Bronchial epithelial cell (primary cell): ENCODE measurements at regions not wholly inside any gene's neighbourhood (a gene's known extent, or its start where the extent isn't known, plus 50 kb on each side); places are given as distances from the start of the nearest gene placed in this dataset.

Source experiments
- DNase-seq: peaks from one replicate; pipeline ENCODE4 v3.0.0-alpha.2; 2010; ENCODE audit warnings: low read depth
- FAIRE-seq: peaks from 2 replicates; lab custom pipeline; 2011; peaks lifted over from hg19 to GRCh38; lab: Jason Lieb, UNC
- H3K27me3 ChIP-seq: 2 replicates; pipeline ENCODE4 v1.5.1; 2011; ENCODE audit warnings: low read length; ENCODE audit not compliant: control insufficient read depth, insufficient read depth
- H3K36me3 ChIP-seq: 2 replicates; pipeline ENCODE4 v1.5.1; 2011; ENCODE audit warnings: low read length; ENCODE audit not compliant: control insufficient read depth, insufficient read depth
- H3K4me3 ChIP-seq: 2 replicates; pipeline ENCODE4 v1.5.1; 2011; ENCODE audit warnings: mild to moderate bottlenecking, low read depth, low read length, control low read depth
- TF ChIP-seq, protein P1 (sequence below): IDR thresholded peaks from 2 replicates; pipeline ENCODE4 v1.5.1; 2011; ENCODE audit warnings: mild to moderate bottlenecking, moderate library complexity, low read length, control low read depth, inconsistent platforms; ENCODE audit not compliant: insufficient read depth, severe bottlenecking

DNA sequence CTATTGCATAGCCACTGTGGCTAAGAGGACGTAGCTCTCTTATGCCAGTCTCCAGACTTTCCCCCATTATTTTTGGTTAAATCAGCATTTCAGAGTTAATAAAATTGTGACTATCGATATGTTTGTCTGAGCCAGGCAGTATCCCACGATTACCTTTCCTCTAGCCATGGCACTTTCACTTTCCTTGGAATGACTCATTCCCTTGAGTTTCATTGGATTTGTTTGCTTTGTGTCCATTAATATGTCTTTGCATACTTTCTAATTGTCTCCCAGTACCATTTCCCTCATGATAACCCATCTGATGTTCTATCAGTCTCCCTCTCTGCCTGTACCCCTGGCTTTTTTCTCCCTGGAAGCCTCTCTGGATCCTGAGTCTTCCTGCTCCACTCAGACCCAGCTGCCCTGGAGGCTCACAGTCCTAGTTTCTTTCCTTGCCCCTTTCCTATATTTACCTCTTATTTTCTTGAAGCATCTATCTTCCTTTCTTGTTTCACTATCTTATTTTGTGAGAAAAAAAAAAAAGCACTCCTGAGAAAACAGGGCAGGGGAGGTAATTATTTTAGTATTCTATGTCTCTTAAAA lies 126.1 kb downstream of the MTX2 start:
- H3K36me3 ChIP-seq, result no peaks in the 10 kb centered on the region
- H3K4me3 ChIP-seq, result no peak overlapping the region
- FAIRE-seq, result no peak
- no peaks in the 10 kb centered on the region for H3K27me3 ChIP-seq
- TF ChIP-seq, protein P1, sequence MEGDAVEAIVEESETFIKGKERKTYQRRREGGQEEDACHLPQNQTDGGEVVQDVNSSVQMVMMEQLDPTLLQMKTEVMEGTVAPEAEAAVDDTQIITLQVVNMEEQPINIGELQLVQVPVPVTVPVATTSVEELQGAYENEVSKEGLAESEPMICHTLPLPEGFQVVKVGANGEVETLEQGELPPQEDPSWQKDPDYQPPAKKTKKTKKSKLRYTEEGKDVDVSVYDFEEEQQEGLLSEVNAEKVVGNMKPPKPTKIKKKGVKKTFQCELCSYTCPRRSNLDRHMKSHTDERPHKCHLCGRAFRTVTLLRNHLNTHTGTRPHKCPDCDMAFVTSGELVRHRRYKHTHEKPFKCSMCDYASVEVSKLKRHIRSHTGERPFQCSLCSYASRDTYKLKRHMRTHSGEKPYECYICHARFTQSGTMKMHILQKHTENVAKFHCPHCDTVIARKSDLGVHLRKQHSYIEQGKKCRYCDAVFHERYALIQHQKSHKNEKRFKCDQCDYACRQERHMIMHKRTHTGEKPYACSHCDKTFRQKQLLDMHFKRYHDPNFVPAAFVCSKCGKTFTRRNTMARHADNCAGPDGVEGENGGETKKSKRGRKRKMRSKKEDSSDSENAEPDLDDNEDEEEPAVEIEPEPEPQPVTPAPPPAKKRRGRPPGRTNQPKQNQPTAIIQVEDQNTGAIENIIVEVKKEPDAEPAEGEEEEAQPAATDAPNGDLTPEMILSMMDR, result no peak
- DNase-seq, result peak; percentile 44

DNA sequence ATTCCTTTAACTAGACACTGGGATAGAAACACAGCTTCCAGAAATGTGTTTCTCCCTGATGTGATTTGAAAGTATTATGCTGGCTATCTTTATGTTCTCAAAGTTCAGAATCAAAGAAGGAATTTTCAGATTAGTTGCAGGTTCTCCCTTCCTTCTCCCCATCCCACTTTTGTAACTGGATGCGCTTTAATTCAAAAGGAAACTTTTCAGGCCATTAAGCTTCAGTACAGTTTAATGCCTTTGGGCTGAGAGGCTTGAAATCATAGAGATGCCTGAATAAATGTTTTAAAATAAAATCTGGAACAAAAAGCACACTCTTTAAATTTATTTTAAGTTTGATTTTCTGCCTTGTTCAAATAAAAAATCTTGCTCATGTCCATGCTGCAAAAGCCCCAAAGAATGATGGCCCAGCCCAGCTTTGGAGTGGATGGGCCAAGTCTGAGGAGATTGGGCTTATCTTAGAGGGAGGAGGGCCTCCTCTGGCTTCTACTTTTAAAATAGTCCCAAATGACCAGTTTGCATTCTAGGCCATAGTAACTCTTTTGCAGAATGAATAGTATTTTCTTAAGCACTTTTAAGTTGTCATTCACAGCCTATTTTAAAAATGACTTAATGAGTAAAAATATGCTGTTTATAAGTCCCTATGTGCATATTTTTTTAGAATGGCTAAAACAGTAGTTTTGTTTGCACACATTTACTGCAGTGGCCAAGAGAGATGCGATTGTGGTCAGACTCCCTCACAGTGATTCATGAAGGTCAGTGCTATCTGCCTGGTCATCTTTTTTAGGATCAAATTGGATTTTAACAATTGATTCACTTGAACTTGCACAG lies 129.2 kb downstream of the MTX2 start:
- no peak overlapping the region for H3K4me3 ChIP-seq
- H3K36me3 ChIP-seq, result no peaks in the 10 kb centered on the region
- TF ChIP-seq, protein P1, result no peak
- FAIRE-seq, result no peak
- H3K27me3 ChIP-seq, result no peaks in the 10 kb centered on the region
- DNase-seq, result no peak

DNA sequence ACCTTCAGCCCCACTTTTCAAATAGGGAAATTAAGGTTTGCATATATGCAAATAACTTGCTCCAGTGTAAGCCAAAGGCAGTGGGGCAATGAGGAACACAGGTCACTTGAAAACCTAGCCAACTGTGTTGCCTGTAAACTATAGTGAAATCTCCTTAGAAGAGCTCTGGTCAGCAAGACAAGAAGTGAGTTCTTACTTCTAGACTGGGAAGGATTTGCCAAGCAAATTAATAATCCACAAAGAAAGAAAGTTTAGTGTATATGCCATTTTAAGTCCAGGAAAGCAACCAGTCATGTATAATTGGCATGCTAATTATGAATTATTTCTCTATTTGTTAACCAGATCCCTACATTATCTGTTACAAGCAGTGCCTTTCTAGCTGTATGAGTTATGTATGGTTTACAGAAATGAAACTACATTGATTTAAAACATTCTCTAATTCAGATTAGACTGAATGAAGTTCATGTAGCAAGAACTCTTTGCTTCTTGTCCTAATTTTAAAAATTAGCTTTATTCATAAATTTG lies 129.9 kb downstream of the MTX2 start:
- H3K27me3 ChIP-seq, result no peaks in the 10 kb centered on the region
- DNase-seq (no peak), FAIRE-seq (no peak)
- no peaks in the 10 kb centered on the region for H3K36me3 ChIP-seq
- H3K4me3 ChIP-seq, result no peak overlapping the region
- TF ChIP-seq, protein P1, result no peak

DNA sequence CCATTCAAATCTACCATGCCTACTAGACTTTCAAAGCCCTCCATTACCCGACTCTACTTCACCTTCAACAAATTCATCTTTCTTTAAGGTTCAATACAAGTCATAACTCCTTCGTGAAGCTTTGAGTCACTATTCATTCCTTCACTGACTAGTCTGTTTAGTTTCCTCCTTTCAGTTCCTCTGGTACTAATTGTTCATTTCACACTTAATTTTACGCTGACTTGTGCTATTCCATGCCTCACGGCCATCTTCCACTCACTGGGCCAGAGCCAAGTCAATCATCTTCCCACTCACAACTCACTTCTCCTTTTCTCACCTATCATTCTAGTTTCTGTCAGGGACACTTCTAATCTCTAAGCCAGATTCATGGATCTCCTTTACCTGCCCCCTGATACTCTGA lies 136.2 kb downstream of the MTX2 start:
- FAIRE-seq, result no peak
- Histone ChIP-seq H3K36me3 (no peaks in the 10 kb centered on the region), H3K4me3 (no peak overlapping the region), H3K27me3 (peaks cover 2% of the 10 kb centered on the region)
- TF ChIP-seq, protein P1, result no peak
- no peak for DNase-seq

DNA sequence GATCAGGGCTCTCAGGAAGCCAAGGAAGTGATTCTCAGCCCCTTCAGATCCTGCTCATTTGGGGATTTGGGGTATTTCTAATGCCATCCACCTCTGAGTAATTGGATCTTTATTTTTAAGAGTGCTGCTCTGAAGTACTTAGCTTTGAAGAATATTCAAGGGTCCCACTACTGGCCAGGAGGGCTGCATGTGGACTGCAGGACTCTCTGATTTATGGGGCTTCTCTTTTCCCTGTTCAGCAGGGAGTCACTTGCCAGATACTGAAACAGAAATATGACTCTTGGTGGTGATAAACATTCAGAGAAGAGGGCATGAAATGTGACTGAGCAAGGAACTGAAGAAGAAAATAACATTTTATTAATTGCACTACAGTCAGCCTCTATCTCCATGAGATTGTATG lies 138.5 kb downstream of the MTX2 start:
- DNase-seq (no peak), FAIRE-seq (no peak)
- Histone ChIP-seq H3K27me3 (peaks cover 2% of the 10 kb centered on the region), H3K36me3 (no peaks in the 10 kb centered on the region), H3K4me3 (no peak overlapping the region)
- TF ChIP-seq, protein P1, result no peak
